ENCODE measurements at regions not wholly inside any gene's neighbourhood (a gene's known extent, or its start where the extent isn't known, plus 50 kb on each side); places are given as distances from the start of the nearest gene placed in this dataset.

DNA sequence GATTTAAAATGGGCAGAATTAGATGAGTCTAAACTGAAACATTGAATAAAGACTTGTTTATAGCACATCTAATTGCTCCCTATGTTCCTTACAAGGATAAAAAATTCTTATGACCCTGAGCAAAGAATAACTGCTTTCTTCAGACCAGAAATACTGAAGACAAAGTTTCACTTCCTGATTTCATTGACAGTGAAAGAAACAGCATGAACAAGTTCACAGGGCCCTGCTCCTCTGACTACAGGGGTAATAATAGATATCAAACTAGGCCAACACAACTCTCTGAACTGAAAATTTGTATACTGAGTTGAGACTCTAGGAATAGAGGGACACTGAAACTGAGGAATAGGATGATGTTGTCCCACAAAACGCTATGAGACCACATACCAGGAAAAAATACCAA lies 1383.3 kb upstream of the CDH2 start:
- TF ChIP-seq, protein P1, sequence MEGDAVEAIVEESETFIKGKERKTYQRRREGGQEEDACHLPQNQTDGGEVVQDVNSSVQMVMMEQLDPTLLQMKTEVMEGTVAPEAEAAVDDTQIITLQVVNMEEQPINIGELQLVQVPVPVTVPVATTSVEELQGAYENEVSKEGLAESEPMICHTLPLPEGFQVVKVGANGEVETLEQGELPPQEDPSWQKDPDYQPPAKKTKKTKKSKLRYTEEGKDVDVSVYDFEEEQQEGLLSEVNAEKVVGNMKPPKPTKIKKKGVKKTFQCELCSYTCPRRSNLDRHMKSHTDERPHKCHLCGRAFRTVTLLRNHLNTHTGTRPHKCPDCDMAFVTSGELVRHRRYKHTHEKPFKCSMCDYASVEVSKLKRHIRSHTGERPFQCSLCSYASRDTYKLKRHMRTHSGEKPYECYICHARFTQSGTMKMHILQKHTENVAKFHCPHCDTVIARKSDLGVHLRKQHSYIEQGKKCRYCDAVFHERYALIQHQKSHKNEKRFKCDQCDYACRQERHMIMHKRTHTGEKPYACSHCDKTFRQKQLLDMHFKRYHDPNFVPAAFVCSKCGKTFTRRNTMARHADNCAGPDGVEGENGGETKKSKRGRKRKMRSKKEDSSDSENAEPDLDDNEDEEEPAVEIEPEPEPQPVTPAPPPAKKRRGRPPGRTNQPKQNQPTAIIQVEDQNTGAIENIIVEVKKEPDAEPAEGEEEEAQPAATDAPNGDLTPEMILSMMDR (IDR thresholded peaks at IDR 0.05), result no peak

DNA sequence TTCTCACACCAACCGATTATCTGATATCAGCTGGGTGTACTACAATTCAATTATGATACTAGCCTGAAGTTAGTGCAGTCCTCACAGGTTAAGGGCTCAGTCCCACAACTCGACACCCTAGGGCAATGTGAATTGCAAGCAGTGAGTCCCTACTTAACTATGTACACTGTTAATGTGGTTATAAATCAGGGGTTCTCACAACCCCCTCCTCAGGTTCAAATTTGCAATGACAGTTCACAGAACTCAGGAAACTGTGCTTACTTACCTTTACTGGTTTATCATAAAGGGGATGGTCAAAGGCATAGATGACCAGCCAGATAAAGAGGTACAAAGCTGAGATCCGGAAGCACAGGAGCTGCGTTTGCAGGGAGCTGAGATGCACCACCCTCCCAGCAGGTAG lies 1379.1 kb upstream of the CDH2 start:
- TF ChIP-seq, protein P1 (IDR thresholded peaks at IDR 0.05), result no peak

DNA sequence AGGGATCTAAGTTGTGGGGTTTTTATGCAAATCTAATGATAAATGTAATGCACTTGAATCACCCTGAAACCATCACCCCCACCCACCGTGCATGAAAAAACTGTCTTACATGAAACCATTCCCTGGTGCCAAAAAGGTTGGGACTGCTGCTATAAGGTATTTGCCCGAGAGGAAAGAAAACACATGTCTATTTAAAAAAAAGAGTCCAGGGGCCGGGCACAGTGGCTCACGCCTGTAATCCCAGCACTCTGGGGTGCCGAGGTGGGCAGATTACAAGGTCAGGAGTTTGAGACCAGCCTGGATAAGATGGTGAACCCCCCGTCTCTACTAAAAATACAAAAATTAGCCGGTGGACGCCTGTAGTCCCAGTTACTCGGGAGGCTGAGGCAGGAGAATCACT lies 1372.8 kb upstream of the CDH2 start:
- TF ChIP-seq, protein P1 (IDR thresholded peaks at IDR 0.05), result no peak

DNA sequence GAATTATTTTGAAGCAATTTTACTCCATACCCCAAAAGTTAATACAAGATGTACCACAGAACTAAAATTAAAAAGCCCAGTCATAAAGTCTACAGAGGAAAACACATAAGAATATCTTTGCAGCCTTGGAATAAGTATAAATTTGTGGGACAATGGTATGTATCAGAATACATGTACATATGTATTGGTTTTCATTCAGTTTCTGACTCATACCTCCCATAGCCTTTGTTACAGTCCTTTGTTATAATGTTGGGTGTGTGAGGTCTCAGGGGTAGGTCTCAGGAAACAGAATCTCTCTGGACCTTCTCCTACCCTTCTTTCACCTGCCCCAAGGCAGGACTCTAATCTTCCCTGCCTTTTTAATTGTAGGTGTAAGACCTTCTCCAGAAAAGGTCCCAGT lies 1370.7 kb upstream of the CDH2 start:
- TF ChIP-seq, protein P1 (IDR thresholded peaks at IDR 0.05), result no peak

DNA sequence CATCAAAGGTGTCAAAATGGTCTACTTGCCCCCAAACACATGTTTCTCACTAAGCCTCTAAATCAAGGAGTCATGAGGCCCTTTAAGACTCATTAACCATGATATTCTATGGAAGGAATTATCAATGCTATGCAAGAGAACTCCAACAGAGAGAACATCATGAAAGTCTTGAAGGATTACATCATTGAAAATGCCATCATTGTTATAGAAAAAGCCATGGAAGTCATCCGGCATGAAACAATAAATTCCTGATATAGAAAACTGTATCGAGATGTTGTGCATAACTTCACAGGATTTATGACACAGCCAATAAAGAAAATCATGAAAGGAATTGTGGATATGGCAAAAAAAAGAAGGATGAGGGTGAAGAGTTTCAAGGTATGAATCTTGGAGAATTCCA lies 1363.6 kb upstream of the CDH2 start:
- TF ChIP-seq, protein P1 (IDR thresholded peaks at IDR 0.05), result no peak

DNA sequence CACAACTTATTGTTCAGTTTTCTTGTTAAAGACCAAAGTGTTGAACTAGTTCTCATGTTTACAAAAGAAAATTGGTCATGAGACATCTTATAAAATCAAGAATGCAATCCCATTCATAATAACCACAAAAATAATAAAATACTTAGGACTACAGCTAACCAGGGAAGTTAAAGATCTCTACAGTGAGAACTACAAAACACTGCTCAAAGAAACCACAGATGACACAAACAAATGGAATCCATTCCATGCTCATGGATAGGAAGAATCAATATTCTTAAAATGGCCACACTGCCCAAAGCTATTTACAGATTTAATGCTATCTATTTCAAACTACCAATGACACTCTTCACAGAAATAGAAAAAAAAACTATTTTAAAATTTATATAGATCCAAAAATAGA lies 1354.8 kb upstream of the CDH2 start:
- TF ChIP-seq, protein P1 (IDR thresholded peaks at IDR 0.05), result no peak

DNA sequence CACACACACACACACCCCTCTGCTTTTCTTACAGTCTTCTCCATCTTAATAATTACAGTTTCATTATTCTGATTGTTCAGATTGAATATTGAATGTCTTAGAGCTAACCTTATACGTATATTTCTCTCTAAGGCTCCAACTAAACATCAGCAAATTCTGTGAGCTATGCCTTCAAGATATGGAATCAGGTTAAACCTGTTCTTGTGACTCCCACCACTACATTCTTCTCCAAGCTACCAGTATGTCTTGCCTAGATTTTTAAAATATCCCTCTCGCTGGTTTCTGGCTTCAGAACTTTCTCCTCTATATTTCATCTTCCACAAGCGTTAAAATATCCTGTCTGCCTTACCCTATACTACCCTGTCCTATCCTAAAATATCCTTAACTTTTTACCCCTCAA lies 1346.4 kb upstream of the CDH2 start:
- TF ChIP-seq, protein P1 (IDR thresholded peaks at IDR 0.05), result no peak

DNA sequence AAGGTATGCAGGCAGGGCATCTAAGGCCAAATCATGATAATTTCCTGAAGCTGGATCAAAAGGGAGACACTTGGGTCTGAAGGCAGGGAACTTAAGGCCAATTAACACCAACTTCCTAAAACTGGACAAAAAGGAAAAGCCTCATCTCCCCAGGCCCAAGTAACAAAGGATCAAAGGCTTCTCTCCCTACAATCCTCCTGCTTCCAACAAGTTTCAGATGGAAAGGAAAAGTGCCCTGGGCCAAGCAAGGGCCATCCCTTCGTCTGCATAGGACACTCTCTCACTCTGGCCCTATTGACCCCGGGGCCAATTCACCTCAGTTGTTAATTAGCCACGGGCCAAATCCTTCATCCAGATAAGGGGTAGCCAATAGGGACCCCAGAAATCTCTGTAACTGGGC lies 1335.8 kb upstream of the CDH2 start:
- TF ChIP-seq, protein P1 (IDR thresholded peaks at IDR 0.05), result no peak
